SU-DHL-6 (cell line): ENCODE measurements at regions not wholly inside any gene's neighbourhood (a gene's known extent, or its start where the extent isn't known, plus 50 kb on each side); places are given as distances from the start of the nearest gene placed in this dataset.

Experiments used
- CTCF ChIP-seq: fragments of 200-600 bp; sonication (generic); IDR thresholded peaks from one replicate; pipeline ENCODE4 v1.5.1; 2017; ENCODE audit warnings: antibody characterized with exemption, mild to moderate bottlenecking, low read length, moderate library complexity; ENCODE audit not compliant: insufficient read depth, poor library complexity, severe bottlenecking
- EZH2phosphoT487 ChIP-seq: fragments of 200-600 bp; sonication (generic), shearing (Covaris generic); conservative IDR thresholded peaks from 2 replicates; pipeline ENCODE4 v1.6.1; 2018; ENCODE audit warnings: mild to moderate bottlenecking, antibody characterized with exemption, low read length, moderate library complexity, mixed read lengths

- TF ChIP-seq CTCF (no peak), EZH2phosphoT487 (no peak)
These were observed 329.6 kb upstream of the RGMA start for GRCh38 chr15:93418566-93418965.
